ENCODE measurements at regions not wholly inside any gene's neighbourhood (a gene's known extent, or its start where the extent isn't known, plus 50 kb on each side); places are given as distances from the start of the nearest gene placed in this dataset.

GRCh38 chr18:32542221-32542798 is 71.6 kb upstream of the GAREM1 start:
- DNase-seq (ENCODE audit: low spot score) = no peak

GRCh38 chr18:32530947-32531651 is 60.4 kb upstream of the GAREM1 start:
- DNase-seq (ENCODE audit: low spot score) = no peak

GRCh38 chr18:32529722-32530420 is 59.2 kb upstream of the GAREM1 start:
- DNase-seq (ENCODE audit: low spot score) = no peak

GRCh38 chr18:32520771-32521170 is 50.1 kb upstream of the GAREM1 start:
- DNase-seq (ENCODE audit: low spot score) = no peak

Data from pons (tissue), 1 donor.